Breast epithelium (tissue), 3 donors: ENCODE measurements at regions not wholly inside any gene's neighbourhood (a gene's known extent, or its start where the extent isn't known, plus 50 kb on each side); places are given as distances from the start of the nearest gene placed in this dataset.

Experiments used
- POLR2A ChIP-seq: fragments of 450-650 bp; IDR thresholded peaks from one replicate; pipeline ENCODE4 v1.6.1; 2016; ENCODE audit warnings: antibody characterized with exemption, mild to moderate bottlenecking, moderate library complexity
- TF ChIP-seq, protein P1 (sequence below), 3 donors: fragments of 450-650 bp; IDR thresholded peaks; one replicate each; pipeline ENCODE4 v1.5.1; 2016 to 2017; ENCODE audit warnings: antibody characterized with exemption in 3 of 3, mild to moderate bottlenecking in 3 of 3, moderate library complexity in 3 of 3

DNA sequence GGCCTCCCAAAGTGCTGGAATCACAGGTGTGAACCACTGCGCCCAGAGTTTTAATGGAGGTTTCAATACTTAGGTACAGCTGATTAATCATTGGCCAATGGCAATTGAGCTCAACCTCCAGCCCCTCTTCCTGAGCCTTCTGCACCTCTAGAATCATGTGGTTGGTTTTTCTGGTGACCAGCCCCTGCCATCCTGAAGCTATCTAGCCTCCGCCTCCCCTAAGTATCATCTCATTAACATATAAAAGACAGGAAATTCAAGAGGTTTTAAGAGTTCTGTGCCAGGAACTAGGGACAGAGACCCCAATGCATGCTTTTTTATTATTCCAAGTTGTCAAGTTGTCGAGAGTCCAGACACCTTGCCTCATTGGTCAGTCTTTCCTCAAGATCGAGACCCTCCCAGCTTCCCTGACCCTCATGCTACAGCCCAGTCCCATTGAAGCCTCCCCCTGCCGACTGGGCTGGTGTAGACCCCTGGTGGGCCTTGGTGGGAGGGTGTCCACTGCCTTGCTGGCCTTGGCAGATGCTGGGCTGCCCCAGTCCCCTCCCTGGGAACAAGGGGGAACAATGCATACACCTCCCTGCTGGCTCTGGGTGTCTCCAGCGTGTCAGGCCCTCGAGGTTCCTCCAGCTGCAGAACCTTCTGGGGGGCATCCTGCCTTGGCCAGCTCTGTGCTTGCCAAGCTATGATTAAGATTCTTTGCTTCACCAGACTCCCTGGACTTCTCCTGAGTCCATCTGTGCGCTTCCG is 148.0 kb downstream of the CTTN start:
- TF ChIP-seq, protein P1, sequence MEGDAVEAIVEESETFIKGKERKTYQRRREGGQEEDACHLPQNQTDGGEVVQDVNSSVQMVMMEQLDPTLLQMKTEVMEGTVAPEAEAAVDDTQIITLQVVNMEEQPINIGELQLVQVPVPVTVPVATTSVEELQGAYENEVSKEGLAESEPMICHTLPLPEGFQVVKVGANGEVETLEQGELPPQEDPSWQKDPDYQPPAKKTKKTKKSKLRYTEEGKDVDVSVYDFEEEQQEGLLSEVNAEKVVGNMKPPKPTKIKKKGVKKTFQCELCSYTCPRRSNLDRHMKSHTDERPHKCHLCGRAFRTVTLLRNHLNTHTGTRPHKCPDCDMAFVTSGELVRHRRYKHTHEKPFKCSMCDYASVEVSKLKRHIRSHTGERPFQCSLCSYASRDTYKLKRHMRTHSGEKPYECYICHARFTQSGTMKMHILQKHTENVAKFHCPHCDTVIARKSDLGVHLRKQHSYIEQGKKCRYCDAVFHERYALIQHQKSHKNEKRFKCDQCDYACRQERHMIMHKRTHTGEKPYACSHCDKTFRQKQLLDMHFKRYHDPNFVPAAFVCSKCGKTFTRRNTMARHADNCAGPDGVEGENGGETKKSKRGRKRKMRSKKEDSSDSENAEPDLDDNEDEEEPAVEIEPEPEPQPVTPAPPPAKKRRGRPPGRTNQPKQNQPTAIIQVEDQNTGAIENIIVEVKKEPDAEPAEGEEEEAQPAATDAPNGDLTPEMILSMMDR (IDR thresholded peaks at IDR 0.05) = no peak
- TF ChIP-seq POLR2A = no peak
